ENCODE measurements at regions not wholly inside any gene's neighbourhood (a gene's known extent, or its start where the extent isn't known, plus 50 kb on each side); places are given as distances from the start of the nearest gene placed in this dataset.

DNA sequence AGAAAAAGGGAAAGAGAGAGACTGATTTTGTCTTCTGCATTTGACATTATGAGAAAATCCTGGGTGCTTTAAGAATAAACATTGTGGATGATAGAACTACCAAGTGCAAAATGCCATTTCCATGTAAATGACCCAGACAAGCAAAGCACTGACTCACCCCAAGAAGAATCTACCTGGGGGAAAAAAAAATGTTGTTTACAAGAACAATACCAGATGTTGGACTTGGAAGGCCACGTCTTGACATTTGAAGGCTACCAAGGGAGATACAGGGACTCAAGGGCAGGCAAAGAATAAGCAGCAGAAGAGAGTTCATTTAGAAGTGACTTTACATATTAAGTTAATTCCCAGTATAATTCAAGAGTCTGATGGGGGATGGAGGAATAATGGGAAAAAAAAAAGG, 125.3 kb downstream of the TMEM114 start:
- TF ChIP-seq, protein P1, sequence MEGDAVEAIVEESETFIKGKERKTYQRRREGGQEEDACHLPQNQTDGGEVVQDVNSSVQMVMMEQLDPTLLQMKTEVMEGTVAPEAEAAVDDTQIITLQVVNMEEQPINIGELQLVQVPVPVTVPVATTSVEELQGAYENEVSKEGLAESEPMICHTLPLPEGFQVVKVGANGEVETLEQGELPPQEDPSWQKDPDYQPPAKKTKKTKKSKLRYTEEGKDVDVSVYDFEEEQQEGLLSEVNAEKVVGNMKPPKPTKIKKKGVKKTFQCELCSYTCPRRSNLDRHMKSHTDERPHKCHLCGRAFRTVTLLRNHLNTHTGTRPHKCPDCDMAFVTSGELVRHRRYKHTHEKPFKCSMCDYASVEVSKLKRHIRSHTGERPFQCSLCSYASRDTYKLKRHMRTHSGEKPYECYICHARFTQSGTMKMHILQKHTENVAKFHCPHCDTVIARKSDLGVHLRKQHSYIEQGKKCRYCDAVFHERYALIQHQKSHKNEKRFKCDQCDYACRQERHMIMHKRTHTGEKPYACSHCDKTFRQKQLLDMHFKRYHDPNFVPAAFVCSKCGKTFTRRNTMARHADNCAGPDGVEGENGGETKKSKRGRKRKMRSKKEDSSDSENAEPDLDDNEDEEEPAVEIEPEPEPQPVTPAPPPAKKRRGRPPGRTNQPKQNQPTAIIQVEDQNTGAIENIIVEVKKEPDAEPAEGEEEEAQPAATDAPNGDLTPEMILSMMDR (IDR thresholded peaks at IDR 0.05) = no peak
- TF ChIP-seq POLR2A (IDR thresholded peaks at IDR 0.05) = no peak
